ENCODE measurements at regions not wholly inside any gene's neighbourhood (a gene's known extent, or its start where the extent isn't known, plus 50 kb on each side); places are given as distances from the start of the nearest gene placed in this dataset.

DNA sequence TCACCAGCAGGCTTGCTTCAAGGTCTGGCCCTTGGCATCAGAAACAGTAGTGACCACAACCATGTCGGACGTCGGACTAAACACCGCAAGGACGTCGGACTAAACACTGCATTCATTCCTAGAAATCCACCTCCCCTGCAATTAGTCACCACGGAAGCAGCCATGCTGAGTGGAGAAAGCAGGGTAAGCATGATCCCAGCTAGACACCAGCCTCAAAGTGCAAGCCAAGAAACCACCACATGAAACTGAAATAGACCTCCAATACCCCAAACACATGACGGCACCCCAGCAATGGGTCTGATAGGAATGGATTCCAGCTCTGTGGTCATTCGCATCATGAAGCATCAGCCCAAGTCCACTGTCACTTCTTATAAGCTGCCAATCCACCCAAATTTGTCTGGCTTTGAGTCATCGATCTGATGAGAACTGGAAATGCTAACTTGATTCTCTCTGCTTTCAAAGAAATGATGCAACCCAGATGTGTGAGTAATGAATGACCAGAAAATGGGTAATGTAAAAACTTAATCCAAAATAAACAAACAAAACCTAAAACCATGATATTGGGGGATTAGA, 348.3 kb upstream of the TMCO5A start:
- peak; percentile 50 for DNase-seq

- no peak for DNase-seq
Observed at GRCh38 chr15:37586976-37587375, 347.5 kb upstream of the TMCO5A start.

DNA sequence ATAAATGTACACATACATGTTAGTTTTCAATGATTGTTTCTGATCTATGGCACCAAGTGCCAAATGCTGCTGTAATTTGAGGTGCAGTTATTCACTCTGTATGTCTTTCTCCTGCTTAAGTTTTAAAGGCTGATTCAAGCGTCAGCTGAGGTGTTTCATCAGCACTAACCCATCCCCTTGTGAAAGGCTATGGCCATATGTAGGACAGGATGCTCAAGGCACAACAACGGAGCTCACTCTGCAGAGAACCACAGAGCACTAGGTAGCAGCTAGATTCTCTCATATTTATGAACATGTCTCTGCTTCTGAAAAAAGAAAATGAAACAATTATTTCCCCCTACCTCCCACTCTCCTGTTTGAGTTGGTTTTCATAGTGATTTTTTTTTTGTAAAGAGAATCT, 340.0 kb upstream of the TMCO5A start:
- DNase-seq: no peak

GRCh38 chr15:37595426-37595970, 338.9 kb upstream of the TMCO5A start:
- no peak for DNase-seq

- no peak for DNase-seq
Observed at GRCh38 chr15:37599156-37599555, 335.3 kb upstream of the TMCO5A start.

DNA sequence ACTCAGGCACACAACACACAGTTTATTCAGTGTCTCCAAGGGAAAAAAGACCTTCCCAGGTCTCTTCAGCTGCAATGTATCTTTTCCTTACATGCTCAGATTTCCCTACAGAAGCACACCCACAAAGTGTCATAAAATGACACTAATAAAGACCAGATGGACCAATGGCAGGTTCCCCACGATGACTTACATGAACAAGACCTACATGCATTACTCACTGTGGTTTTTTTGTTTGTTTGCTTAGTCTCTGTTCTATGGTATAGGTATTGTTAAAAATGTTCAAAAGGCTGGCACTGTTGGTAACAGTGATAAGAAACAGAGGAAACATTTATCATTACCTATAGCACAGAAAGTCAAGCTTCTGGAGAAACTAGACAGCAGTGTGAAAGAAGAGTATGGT, 318.2 kb upstream of the TMCO5A start:
- DNase-seq: no peak

DNA sequence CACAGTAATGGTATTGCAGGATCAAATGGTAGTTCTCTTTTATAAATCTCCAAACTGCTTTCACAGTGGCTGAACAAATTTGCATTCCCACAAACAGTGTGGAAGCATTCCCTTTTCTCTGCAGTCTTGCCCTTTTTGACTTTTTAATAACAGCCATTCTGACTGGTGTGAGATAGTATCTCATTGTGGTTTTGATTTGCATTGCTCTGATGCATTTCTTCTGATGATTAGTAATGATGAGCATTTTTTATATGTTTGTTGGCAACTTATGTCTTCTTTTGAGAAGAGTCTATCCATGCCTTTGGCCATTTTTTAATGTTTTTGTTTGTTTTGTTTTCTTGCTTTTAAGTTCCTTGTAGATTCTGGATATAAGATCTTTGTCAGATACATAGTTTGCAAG, 316.1 kb upstream of the TMCO5A start:
- no peak for DNase-seq

GRCh38 chr15:37619358-37620042, 314.9 kb upstream of the TMCO5A start:
- DNase-seq: no peak

GRCh38 chr15:37625576-37625975, 308.9 kb upstream of the TMCO5A start:
- DNase-seq: no peak

DNA sequence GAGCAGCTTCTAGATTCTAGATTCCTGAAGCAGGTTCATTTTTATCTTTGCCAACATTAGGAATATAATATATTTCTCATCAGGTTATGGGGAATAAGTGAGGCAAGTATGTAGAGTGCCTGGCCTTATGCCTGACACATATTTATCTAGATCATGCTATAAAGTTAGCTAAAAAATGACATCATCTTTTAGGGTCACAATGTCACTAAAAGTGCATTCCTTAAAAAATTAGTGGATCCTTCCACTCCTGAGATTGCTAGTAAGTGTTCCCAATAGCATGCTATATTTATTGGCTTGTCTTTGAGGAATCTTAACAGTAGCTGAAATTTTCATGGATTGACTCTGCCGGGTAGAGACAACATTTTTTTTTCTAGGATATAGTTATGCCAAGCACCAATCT, 305.9 kb upstream of the TMCO5A start:
- no peak for DNase-seq

GRCh38 chr15:37636736-37637135, 297.7 kb upstream of the TMCO5A start:
- no peak for DNase-seq

DNA sequence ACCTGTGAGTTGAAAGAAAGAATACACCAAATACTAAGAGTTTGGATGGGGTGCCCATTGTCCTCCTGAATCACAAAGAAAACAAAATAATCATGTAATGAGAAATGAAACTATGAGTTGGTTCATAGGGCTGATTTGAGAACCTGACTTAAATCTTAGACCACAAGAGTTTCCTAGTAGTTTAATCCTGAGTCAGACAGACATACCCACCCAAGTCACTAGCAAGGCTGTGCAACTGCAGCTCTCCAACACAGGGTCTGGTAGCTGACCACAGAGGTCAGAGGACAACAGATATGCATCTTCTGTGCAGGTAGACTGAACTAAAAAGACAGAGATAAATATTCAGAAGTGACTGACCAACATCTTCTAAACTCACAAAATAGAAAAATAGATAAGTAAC, 296.3 kb upstream of the TMCO5A start:
- DNase-seq: no peak

DNA sequence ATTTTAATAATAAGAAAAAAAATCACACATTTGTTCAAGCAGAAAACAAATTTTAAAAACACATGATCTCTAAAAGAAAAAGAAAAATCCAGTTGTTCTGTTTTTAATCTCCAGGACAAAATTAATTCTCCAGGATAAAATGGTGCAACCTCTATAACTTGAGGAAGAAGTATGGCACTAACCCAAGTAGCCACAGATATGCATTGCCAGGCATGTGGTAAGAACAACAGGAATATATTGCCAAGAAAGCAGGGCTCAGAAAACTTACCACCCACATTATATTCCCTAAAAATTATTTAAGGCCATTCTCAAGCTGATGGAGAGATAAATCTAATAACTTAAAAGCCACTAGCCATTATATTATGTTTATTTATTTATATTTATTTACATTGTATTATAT, 295.7 kb upstream of the TMCO5A start:
- no peak for DNase-seq

- no peak for DNase-seq
Observed at GRCh38 chr15:37652646-37653417, 281.6 kb upstream of the TMCO5A start.

- DNase-seq: no peak
Observed at GRCh38 chr15:37678124-37678523, 256.3 kb upstream of the TMCO5A start.

DNA sequence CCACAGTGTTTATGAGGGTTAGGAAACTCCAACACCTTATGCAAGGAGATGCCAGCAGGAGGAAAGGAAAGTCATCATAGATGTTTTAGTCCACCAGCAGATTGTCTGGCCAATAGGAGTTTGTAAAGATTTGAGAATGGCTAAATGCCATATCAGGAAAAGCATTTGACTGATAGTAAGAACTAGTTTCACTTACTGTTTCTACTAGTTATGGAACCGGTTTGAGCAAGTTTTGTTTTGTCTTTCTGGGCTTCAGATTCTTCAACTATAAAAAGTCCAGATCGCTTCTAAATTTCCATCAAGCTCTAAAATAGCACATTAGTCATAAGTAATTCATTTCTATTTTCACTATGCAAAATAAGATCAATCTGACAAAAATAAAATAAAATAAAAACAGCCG, 254.8 kb upstream of the TMCO5A start:
- no peak for DNase-seq

GRCh38 chr15:37682304-37682703, 252.1 kb upstream of the TMCO5A start:
- DNase-seq: no peak

DNA sequence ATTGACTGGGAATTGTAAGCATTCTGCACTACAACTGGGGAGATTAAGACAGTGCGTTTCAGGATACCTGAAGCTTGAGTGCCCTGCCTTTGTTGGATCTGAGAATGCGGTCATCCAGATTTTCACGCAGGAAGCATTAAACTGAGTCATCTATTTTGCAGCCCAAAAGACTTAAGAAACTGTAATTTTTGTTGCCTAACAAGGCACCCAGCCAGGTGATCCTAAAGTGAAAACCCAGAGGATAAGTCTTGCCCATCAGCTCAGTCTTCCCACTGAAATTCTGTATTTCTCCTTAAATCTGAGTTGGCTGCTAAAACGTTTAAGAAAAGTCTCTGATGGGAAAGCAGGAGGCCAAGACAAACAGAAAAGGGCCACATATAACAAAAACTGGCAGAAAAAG, 242.5 kb upstream of the TMCO5A start:
- DNase-seq: no peak

- no peak for DNase-seq
Observed at GRCh38 chr15:37693926-37694325, 240.5 kb upstream of the TMCO5A start.

- no peak for DNase-seq
Observed at GRCh38 chr15:37695719-37696118, 238.7 kb upstream of the TMCO5A start.

- no peak for DNase-seq
Observed at GRCh38 chr15:37698679-37699078, 235.8 kb upstream of the TMCO5A start.

- no peak for DNase-seq
Observed at GRCh38 chr15:37701230-37701629, 233.2 kb upstream of the TMCO5A start.

GRCh38 chr15:37709669-37710068, 224.8 kb upstream of the TMCO5A start:
- no peak for DNase-seq

DNA sequence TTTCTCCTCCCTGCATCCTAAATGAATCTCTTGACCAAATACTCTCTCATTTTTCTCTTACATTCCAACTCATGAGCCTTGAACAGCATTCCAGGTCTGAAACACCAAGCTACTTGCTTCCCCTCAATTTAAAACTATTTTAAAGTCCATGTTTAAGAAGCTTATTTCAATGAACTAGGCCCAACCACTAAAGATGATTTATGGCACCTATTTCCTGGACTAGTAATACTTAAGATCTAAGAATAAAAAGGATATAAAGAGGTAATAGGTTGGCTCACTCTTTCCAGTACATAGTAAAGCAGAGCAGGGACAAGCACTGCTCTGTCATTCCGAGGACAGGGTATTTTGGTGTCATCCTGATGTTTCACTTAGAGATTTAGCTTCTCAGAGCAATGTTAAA, 219.3 kb upstream of the TMCO5A start:
- no peak for DNase-seq
